ENCODE measurements at regions not wholly inside any gene's neighbourhood (a gene's known extent, or its start where the extent isn't known, plus 50 kb on each side); places are given as distances from the start of the nearest gene placed in this dataset.

- TF ChIP-seq, protein P1, sequence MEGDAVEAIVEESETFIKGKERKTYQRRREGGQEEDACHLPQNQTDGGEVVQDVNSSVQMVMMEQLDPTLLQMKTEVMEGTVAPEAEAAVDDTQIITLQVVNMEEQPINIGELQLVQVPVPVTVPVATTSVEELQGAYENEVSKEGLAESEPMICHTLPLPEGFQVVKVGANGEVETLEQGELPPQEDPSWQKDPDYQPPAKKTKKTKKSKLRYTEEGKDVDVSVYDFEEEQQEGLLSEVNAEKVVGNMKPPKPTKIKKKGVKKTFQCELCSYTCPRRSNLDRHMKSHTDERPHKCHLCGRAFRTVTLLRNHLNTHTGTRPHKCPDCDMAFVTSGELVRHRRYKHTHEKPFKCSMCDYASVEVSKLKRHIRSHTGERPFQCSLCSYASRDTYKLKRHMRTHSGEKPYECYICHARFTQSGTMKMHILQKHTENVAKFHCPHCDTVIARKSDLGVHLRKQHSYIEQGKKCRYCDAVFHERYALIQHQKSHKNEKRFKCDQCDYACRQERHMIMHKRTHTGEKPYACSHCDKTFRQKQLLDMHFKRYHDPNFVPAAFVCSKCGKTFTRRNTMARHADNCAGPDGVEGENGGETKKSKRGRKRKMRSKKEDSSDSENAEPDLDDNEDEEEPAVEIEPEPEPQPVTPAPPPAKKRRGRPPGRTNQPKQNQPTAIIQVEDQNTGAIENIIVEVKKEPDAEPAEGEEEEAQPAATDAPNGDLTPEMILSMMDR (IDR thresholded peaks at IDR 0.05; ENCODE audit: low read depth, low read length, poor library complexity, severe bottlenecking): no peak
- TF ChIP-seq EZH2phosphoT487 (IDR thresholded peaks at IDR 0.05; ENCODE audit: borderline replicate concordance, low read length): no peak
Measured at GRCh38 chr20:39800548-39800947, 838.4 kb downstream of the DHX35 start.

All from DOHH2 (cell line).